ENCODE measurements at regions not wholly inside any gene's neighbourhood (a gene's known extent, or its start where the extent isn't known, plus 50 kb on each side); places are given as distances from the start of the nearest gene placed in this dataset.

GRCh38 chr5:119708076-119708790, 78.9 kb downstream of the FAM170A start:
- TF ChIP-seq CTCF (IDR thresholded peaks at IDR 0.05) (no peak), POLR2A (IDR thresholded peaks at IDR 0.05) (no peak)
